Nephron progenitor cell (in vitro differentiated cells): ENCODE measurements at regions not wholly inside any gene's neighbourhood (a gene's known extent, or its start where the extent isn't known, plus 50 kb on each side); places are given as distances from the start of the nearest gene placed in this dataset.

Source experiments
- DNase-seq: peaks from one replicate; pipeline ENCODE4 v3.0.0; 2021
- H3K27ac Mint-ChIP-seq: 2 replicates; pipeline ENCODE4 v1.8.0; 2021; ENCODE audit warnings: mild to moderate bottlenecking, moderate library complexity, mixed read lengths
- H3K27me3 Mint-ChIP-seq: 2 replicates; pipeline ENCODE4 v1.8.0; 2021; ENCODE audit warnings: mild to moderate bottlenecking, low read depth, mixed read lengths; ENCODE audit not compliant: poor library complexity
- H3K36me3 Mint-ChIP-seq: 2 replicates; pipeline ENCODE4 v1.8.0; 2021; ENCODE audit warnings: low read depth, mixed read lengths
- H3K4me1 Mint-ChIP-seq: 2 replicates; pipeline ENCODE4 v1.8.0; 2021; ENCODE audit warnings: mixed read lengths
- H3K4me3 Mint-ChIP-seq: 2 replicates; pipeline ENCODE4 v1.8.0; 2021; ENCODE audit warnings: mild to moderate bottlenecking, moderate library complexity, mixed read lengths
- H3K9me3 Mint-ChIP-seq: 2 replicates; pipeline ENCODE4 v1.8.0; 2021; ENCODE audit warnings: mild to moderate bottlenecking, moderate library complexity, mixed read lengths
- TF ChIP-seq, protein P1 (sequence below): fragments of 200-600 bp; sonication (generic); IDR thresholded peaks from 2 replicates; pipeline ENCODE4 v1.5.0; 2021; ENCODE audit warnings: antibody characterized with exemption

DNA sequence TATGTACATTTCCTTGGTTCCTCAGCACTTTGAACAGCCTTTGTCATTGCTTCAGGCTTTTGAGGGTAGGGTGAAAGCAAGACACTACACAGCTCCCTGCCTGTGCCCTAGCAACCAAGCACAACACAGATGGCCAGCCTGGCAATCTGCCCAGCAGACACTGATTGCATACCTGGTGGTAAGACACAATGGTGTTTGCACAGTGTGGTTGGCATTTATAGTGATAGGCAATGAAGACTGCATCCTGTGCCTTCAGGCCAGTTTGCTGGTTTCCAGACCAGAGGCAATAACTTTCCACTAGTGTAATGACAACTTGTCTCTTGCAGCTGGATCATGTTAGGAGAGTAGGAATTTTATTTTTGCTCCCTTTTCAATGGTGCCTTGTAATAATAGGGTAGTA lies 144.5 kb upstream of the TNC start:
- Mint-ChIP-seq H3K4me1 (no peaks in the 10 kb centered on the region), H3K36me3 (no peaks in the 10 kb centered on the region), H3K9me3 (no peaks in the 10 kb centered on the region), H3K4me3 (no peak overlapping the region), H3K27ac (no peak overlapping the region), H3K27me3 (peaks cover 4% of the 10 kb centered on the region)
- DNase-seq: no peak
- TF ChIP-seq, protein P1, sequence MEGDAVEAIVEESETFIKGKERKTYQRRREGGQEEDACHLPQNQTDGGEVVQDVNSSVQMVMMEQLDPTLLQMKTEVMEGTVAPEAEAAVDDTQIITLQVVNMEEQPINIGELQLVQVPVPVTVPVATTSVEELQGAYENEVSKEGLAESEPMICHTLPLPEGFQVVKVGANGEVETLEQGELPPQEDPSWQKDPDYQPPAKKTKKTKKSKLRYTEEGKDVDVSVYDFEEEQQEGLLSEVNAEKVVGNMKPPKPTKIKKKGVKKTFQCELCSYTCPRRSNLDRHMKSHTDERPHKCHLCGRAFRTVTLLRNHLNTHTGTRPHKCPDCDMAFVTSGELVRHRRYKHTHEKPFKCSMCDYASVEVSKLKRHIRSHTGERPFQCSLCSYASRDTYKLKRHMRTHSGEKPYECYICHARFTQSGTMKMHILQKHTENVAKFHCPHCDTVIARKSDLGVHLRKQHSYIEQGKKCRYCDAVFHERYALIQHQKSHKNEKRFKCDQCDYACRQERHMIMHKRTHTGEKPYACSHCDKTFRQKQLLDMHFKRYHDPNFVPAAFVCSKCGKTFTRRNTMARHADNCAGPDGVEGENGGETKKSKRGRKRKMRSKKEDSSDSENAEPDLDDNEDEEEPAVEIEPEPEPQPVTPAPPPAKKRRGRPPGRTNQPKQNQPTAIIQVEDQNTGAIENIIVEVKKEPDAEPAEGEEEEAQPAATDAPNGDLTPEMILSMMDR: no peak

DNA sequence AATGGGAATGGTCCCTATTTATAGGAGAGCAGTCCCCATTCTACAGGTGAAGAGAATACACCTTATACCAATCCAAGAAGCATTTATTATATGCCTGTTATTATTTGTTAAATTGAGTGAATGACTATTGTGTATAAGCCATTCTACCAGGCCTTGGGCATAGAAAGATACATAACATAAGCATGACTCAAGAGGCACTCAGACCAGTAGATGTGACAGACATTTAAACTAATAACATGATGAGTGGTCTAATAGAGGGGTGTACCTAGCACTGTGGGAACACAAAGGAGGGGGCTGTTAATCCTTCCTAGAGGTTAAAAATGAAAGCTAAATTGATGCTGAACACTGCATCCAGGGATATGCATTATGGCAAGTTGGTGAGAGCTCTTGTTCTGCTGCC lies 145.0 kb upstream of the TNC start:
- Mint-ChIP-seq H3K4me1 (no peaks in the 10 kb centered on the region), H3K9me3 (no peaks in the 10 kb centered on the region), H3K36me3 (no peaks in the 10 kb centered on the region), H3K27me3 (peaks cover 4% of the 10 kb centered on the region), H3K27ac (no peak overlapping the region), H3K4me3 (no peak overlapping the region)
- DNase-seq: no peak
- TF ChIP-seq, protein P1: no peak

DNA sequence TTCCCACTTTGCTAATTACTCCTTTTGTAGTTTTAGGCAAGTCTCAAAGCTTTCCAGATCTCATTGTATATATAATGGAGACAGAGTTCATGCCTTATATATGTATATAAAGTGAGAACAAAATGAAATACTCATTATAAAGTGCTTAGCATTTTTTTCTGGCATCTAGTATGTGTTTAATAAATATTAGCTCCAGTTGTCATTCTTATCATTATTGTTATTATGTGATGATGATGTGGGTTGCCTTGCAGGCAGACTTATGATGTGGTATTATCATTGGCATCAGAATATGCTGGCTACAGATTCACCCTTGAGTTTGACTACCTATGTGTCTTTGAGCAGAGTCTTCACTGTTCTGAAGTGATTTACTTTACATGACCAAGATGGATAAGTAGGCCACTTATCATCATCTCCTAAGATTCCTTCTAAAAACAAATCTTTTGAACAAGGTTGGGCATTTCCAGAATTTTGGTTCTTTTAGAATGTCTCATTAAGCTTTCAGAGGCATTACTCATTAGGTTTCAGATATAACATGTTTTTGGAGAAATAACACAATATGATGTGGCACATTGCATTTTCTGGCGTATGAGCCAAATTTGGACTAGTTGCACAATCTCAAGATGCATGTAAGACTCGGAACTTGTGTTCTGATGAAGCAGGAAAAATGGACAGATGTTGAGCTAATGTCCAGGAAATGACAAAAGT lies 145.6 kb upstream of the TNC start:
- H3K4me3 Mint-ChIP-seq: no peak overlapping the region
- no peak for DNase-seq
- TF ChIP-seq, protein P1: no peak
- H3K9me3 Mint-ChIP-seq: no peaks in the 10 kb centered on the region
- peaks cover 4% of the 10 kb centered on the region for H3K27me3 Mint-ChIP-seq
- H3K4me1 Mint-ChIP-seq: no peaks in the 10 kb centered on the region
- no peak overlapping the region for H3K27ac Mint-ChIP-seq
- H3K36me3 Mint-ChIP-seq: no peaks in the 10 kb centered on the region

DNA sequence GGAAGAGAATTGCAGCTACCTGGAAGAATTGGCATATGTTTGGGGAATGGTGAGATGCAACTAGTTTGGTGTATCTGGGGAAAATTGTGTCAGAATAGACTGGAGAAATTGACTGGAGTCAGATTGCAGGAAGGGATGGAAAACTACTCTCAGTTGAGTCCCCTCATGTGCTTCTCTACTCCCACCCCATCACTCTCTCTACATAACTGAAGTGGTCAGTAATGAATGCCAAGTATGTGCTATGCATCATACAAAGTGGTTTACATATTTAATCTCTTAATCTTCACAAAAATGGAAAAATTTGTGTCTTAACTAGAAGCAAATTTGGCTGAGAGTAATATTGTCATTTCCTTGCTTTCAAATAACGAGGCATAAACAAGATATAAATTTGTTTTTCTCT lies 146.4 kb upstream of the TNC start:
- H3K27me3 Mint-ChIP-seq: peaks cover 4% of the 10 kb centered on the region
- H3K36me3 Mint-ChIP-seq: no peaks in the 10 kb centered on the region
- TF ChIP-seq, protein P1: no peak
- no peak for DNase-seq
- H3K4me3 Mint-ChIP-seq: no peak overlapping the region
- H3K4me1 Mint-ChIP-seq: no peaks in the 10 kb centered on the region
- no peaks in the 10 kb centered on the region for H3K9me3 Mint-ChIP-seq
- no peak overlapping the region for H3K27ac Mint-ChIP-seq

DNA sequence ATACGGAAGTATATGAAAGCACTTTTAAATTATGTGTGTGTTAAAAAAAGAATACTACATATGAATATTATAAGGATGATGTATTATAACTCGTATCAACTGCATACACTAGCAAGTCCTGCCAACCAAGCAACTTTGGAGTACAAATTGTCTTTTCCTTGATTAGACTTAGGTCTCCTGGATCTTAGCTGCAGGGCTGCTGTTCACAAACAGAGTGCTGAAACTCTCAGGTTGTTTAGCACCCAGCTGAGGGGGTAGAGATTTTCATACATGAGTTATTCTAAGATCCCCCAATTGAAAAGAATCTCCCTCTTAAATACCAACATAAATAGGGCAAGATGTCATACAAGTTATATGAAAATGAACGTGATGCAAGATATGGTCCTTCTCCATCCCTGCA lies 149.8 kb upstream of the TNC start:
- H3K27ac Mint-ChIP-seq: no peak overlapping the region
- TF ChIP-seq, protein P1: no peak
- no peaks in the 10 kb centered on the region for H3K4me1 Mint-ChIP-seq
- peak; percentile 24 for DNase-seq
- H3K9me3 Mint-ChIP-seq: peaks cover 6% of the 10 kb centered on the region
- H3K4me3 Mint-ChIP-seq: no peak overlapping the region
- H3K36me3 Mint-ChIP-seq: no peaks in the 10 kb centered on the region
- peaks cover 9% of the 10 kb centered on the region for H3K27me3 Mint-ChIP-seq

DNA sequence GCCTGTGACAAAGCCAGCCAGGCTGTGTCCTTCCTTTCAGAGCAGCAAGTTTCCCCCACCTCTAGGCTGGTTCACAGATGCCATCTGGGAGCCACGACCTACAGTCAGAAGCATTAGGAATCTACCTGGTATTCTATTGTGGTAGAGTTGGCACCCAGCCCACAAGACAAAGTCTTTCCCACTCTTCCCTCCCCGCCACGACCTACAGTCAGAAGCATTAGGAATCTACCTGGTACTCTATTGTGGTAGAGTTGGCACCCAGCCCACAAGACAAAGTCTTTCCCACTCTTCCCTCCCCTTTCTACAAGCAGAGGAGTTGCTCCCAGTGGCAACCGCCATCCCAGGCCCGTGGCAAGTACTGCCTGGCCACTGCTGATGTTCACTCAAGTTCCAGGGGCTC lies 157.8 kb upstream of the TNC start:
- TF ChIP-seq, protein P1: no peak
- peaks cover 8% of the 10 kb centered on the region for H3K4me1 Mint-ChIP-seq
- H3K9me3 Mint-ChIP-seq: peaks cover 6% of the 10 kb centered on the region

More for the DNA sequence above, 157.8 kb upstream of the TNC start:
- no peak for DNase-seq
- no peaks in the 10 kb centered on the region for H3K36me3 Mint-ChIP-seq
- H3K27ac Mint-ChIP-seq: no peak overlapping the region
- H3K27me3 Mint-ChIP-seq: peaks cover 8% of the 10 kb centered on the region
- H3K4me3 Mint-ChIP-seq: no peak overlapping the region
